Body of pancreas (tissue), 4 donors: ENCODE measurements at regions not wholly inside any gene's neighbourhood (a gene's known extent, or its start where the extent isn't known, plus 50 kb on each side); places are given as distances from the start of the nearest gene placed in this dataset.

Experiments
- CTCF ChIP-seq, 7 experiments: fragments of 450-650 bp in 4 of 7; fragments of 200-600 bp in 3 of 7; sonication (generic) in 3 of 7; IDR thresholded peaks; one replicate each; pipeline ENCODE4 v1.5.1; 2016 to 2019; ENCODE audit warnings: antibody characterized with exemption in 7 of 7
- POLR2A ChIP-seq, 3 donors: fragments of 450-650 bp; IDR thresholded peaks; one replicate each; pipeline ENCODE4 v1.6.1; 2016; ENCODE audit warnings: antibody characterized with exemption in 3 of 3, mild to moderate bottlenecking in 2 of 3

- no peak for TF ChIP-seq CTCF (IDR thresholded peaks at IDR 0.05)
- TF ChIP-seq POLR2A (IDR thresholded peaks at IDR 0.05): no peak
Measured at GRCh38 chr9:108105885-108106284, 616.3 kb upstream of the KLF4 start.
